ENCODE measurements at regions not wholly inside any gene's neighbourhood (a gene's known extent, or its start where the extent isn't known, plus 50 kb on each side); places are given as distances from the start of the nearest gene placed in this dataset.
"Not testable (repeated sequence)": the region's sequence is repeated elsewhere in the genome, so short reads cannot be mapped to it uniquely, and the experiment has no call there.

DNA sequence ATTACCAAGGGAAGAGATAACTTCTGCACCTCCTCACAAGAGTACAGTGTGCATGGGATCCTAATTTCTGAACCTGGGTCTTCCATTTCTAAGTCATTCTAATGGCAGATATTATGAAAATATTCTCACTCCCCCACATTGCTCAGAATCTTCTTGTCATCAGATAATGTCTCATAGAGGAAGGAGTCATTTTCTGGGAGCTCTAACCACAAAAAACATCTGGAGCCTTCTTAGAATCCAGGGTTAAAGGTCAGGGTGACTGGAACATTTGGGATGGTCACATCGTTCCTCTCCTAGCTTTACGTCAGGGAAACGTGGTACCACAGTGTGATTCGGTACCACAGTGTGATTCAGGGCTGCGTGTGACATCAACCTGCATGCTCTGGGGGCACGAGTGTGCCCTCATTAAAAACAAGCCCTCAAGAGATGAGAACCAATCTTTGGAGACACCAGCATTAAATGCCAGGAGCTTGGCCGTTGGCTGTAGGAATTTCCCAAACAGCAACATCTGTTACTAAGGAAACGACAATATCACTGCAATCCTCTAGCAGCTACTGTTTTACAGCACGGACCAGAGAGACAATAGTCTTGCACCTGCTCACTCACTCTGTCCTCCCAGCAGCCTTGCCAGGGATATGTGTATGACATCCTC, 179.1 kb downstream of the PSMG1 start:
- Histone ChIP-seq H3K27ac (peak overlapping the region; percentile 75), H3K4me1 (ENCODE audit: control insufficient read depth in 1 of 2, insufficient read depth in 1 of 2, low read depth in 1 of 2, low read length in 1 of 2) (peaks cover 29 to 34% of the 10 kb centered on the region in 2 experiments)
- TF ChIP-seq CTCF (IDR thresholded peaks at IDR 0.05): no peak

GRCh38 chr21:39001341-39001740, 181.9 kb downstream of the PSMG1 start:
- no peaks in the 10 kb centered on the region for H3K36me3 ChIP-seq
- H3K4me1 ChIP-seq (ENCODE audit: control insufficient read depth in 1 of 2, insufficient read depth in 1 of 2, low read depth in 1 of 2, low read length in 1 of 2): peaks cover 24 to 26% of the 10 kb centered on the region in 2 experiments
- H3K27ac ChIP-seq: no peak overlapping the region
- TF ChIP-seq CTCF (IDR thresholded peaks at IDR 0.05): no peak
- no peak overlapping the region for H3K4me3 ChIP-seq (ENCODE audit: low read depth in 1 of 2, low read length in 1 of 2)
- H3K27me3 ChIP-seq: no peaks in the 10 kb centered on the region
- H3K9me3 ChIP-seq: no peaks in the 10 kb centered on the region

More for the DNA sequence above, 179.1 kb downstream of the PSMG1 start:
- no peak overlapping the region for H3K4me3 ChIP-seq (ENCODE audit: low read depth in 1 of 2, low read length in 1 of 2)
- no peaks in the 10 kb centered on the region for H3K9me3 ChIP-seq
- H3K36me3 ChIP-seq: no peaks in the 10 kb centered on the region
- H3K27me3 ChIP-seq: no peaks in the 10 kb centered on the region

DNA sequence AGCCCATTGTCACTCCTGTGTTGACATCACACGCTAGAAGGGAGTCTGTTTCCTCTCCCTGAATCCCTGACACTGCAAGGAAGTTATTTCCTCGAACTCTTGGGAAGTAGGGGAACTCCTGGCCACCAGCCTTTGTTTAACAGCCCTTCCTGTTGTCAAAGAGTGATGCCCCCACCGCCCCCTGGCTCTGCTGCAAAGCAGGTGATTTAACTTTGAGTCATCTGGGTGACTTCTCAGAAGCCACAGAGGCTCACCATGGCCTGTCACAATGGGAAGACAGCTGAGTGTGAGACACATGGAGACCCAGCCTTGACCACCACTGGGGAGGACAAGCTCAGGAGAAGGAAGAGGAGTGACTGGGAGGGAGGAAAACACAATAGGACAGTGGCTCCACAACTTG, 182.8 kb downstream of the PSMG1 start:
- Histone ChIP-seq H3K9me3 (no peaks in the 10 kb centered on the region), H3K4me1 (ENCODE audit: control insufficient read depth in 1 of 2, insufficient read depth in 1 of 2, low read depth in 1 of 2, low read length in 1 of 2) (peaks cover 27 to 29% of the 10 kb centered on the region in 2 experiments), H3K27ac (no peak overlapping the region), H3K27me3 (no peaks in the 10 kb centered on the region), H3K36me3 (no peaks in the 10 kb centered on the region), H3K4me3 (ENCODE audit: low read depth in 1 of 2, low read length in 1 of 2) (no peak overlapping the region)
- TF ChIP-seq CTCF (IDR thresholded peaks at IDR 0.05): no peak

GRCh38 chr21:38999161-38999560, 184.1 kb downstream of the PSMG1 start:
- TF ChIP-seq CTCF (IDR thresholded peaks at IDR 0.05): no peak
- no peak overlapping the region for H3K4me3 ChIP-seq (ENCODE audit: low read depth in 1 of 2, low read length in 1 of 2)
- H3K27ac ChIP-seq: no peak overlapping the region
- H3K4me1 ChIP-seq (ENCODE audit: control insufficient read depth in 1 of 2, insufficient read depth in 1 of 2, low read depth in 1 of 2, low read length in 1 of 2): peaks cover 16% of the 10 kb centered on the region in 2 experiments
- H3K36me3 ChIP-seq: no peaks in the 10 kb centered on the region
- H3K27me3 ChIP-seq: no peaks in the 10 kb centered on the region
- no peaks in the 10 kb centered on the region for H3K9me3 ChIP-seq

- not testable (repeated sequence) for H3K4me3 ChIP-seq (ENCODE audit: low read depth in 1 of 2, low read length in 1 of 2)
Measured at GRCh38 chr21:38998281-38998680, 185.0 kb downstream of the PSMG1 start.

GRCh38 chr21:38997843-38998175, 185.4 kb downstream of the PSMG1 start:
- H3K27ac ChIP-seq; H3K36me3 ChIP-seq; H3K9me3 ChIP-seq; H3K4me3 ChIP-seq (ENCODE audit: low read depth in 1 of 2, low read length in 1 of 2); H3K27me3 ChIP-seq; H3K4me1 ChIP-seq (ENCODE audit: control insufficient read depth in 1 of 2, insufficient read depth in 1 of 2, low read depth in 1 of 2, low read length in 1 of 2): not testable (repeated sequence)

More at GRCh38 chr21:38998281-38998680, 185.0 kb downstream of the PSMG1 start:
- not testable (repeated sequence) for H3K9me3 ChIP-seq; H3K27me3 ChIP-seq; H3K36me3 ChIP-seq; H3K4me1 ChIP-seq (ENCODE audit: control insufficient read depth in 1 of 2, insufficient read depth in 1 of 2, low read depth in 1 of 2, low read length in 1 of 2); H3K27ac ChIP-seq
